ENCODE measurements at regions not wholly inside any gene's neighbourhood (a gene's known extent, or its start where the extent isn't known, plus 50 kb on each side); places are given as distances from the start of the nearest gene placed in this dataset.
"Not testable (repeated sequence)": the region's sequence is repeated elsewhere in the genome, so short reads cannot be mapped to it uniquely, and the experiment has no call there.

DNA sequence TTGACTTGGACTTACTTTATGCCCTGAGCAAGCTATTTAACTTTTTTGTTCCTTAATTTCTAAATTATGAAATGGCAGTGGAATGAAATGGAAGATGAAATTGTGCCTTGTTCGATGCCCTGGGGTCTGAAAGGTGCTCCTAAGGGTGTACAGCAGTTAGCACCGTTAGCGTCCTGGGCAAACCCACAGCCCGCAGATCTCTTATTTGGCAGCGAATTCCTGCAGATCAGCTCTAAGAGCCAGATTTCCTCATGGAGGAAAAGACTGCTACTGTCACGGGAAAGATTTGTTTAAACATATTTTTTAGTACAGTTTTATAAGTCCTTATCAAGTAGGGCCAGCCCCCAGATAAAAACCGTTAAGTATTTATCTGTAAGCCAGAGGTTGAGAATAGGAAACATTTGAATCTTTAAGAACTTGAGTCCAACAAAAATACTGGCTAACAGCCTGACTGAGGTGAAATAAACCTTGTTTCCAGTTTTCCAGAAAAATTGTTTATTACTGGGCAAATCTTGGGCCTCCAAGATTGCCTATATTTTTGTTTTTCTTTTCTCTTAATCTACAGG, 216.5 kb upstream of the DMRT1 start:
- Histone ChIP-seq H3K9ac (ENCODE audit: low read length) (no peak overlapping the region), H3K4me3 (ENCODE audit: low read length) (no peak overlapping the region), H3K9me3 (ENCODE audit: control insufficient read depth, low read length) (no peaks in the 10 kb centered on the region), H3K4me1 (ENCODE audit: control insufficient read depth, insufficient read depth, low read length) (peaks cover 5% of the 10 kb centered on the region), H3K27me3 (ENCODE audit: control insufficient read depth, insufficient read depth, low read length) (no peaks in the 10 kb centered on the region), H3K36me3 (ENCODE audit: control insufficient read depth, insufficient read depth, low read length) (no peaks in the 10 kb centered on the region)

DNA sequence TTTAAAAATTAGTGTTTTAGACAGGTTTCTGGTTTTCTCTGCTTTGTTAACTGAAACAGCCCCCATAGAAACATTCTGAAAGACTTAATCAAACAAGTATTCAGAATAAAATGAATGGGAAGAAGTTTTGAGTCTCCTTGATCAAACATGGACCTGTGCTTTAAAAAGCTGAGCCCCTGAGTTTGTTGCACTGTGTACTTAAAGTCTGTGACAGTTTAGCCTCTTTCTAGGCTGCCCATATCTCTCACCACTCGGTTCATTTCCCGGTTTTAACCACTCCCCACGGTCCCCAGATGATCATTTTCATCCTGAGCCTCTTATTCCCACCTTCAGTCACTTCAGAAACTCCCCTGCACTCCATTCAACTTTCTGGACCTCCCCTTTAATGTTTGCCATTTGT, 215.9 kb upstream of the DMRT1 start:
- Histone ChIP-seq H3K27me3 (ENCODE audit: control insufficient read depth, insufficient read depth, low read length) (no peaks in the 10 kb centered on the region), H3K9me3 (ENCODE audit: control insufficient read depth, low read length) (no peaks in the 10 kb centered on the region), H3K4me1 (ENCODE audit: control insufficient read depth, insufficient read depth, low read length) (peaks cover 5% of the 10 kb centered on the region), H3K4me3 (ENCODE audit: low read length) (no peak overlapping the region), H3K36me3 (ENCODE audit: control insufficient read depth, insufficient read depth, low read length) (no peaks in the 10 kb centered on the region), H3K9ac (ENCODE audit: low read length) (no peak overlapping the region)

DNA sequence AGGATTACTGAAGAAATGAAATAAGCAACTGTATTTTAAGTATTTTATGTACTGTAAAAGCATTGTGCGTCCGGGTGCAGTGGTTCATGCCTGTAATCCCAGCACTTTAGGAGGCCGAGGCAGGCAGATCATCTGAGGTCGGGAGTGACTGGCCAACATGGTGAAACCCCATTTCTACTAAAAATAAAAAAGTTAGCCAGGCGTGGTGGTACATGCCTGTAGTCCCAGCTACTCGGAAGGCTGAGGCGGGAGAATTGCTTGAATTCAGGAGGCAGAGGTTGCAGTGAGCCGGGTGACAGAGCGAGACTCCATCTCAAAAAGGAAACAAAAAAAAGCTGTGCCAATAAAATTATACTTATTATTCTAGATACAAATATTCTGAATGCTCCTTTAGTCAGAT, 215.4 kb upstream of the DMRT1 start:
- H3K4me1 ChIP-seq (ENCODE audit: control insufficient read depth, insufficient read depth, low read length); H3K36me3 ChIP-seq (ENCODE audit: control insufficient read depth, insufficient read depth, low read length); H3K9ac ChIP-seq (ENCODE audit: low read length); H3K4me3 ChIP-seq (ENCODE audit: low read length); H3K27me3 ChIP-seq (ENCODE audit: control insufficient read depth, insufficient read depth, low read length); H3K9me3 ChIP-seq (ENCODE audit: control insufficient read depth, low read length): not testable (repeated sequence)

DNA sequence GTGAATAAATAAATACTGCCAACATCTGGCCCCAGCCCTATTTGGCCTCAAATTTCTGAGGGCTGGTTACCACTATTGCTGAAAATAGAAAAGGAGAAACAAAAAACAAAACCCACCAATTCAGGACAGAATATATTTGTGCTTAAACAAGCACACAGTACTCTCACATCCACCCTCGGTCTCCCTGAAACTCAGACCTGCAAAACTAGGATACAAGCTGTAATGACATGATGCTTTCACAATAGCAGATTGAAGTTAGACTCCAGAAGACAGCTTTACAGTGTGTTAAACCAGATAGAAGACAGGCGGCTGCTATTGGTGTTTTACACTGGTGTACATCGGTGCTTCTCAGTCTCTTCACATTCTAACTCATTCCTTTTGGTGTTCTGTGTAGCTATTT, 214.9 kb upstream of the DMRT1 start:
- Histone ChIP-seq H3K9ac (ENCODE audit: low read length) (no peak overlapping the region), H3K4me1 (ENCODE audit: control insufficient read depth, insufficient read depth, low read length) (no peaks in the 10 kb centered on the region), H3K27me3 (ENCODE audit: control insufficient read depth, insufficient read depth, low read length) (no peaks in the 10 kb centered on the region), H3K9me3 (ENCODE audit: control insufficient read depth, low read length) (no peaks in the 10 kb centered on the region), H3K36me3 (ENCODE audit: control insufficient read depth, insufficient read depth, low read length) (no peaks in the 10 kb centered on the region), H3K4me3 (ENCODE audit: low read length) (no peak overlapping the region)

- Histone ChIP-seq H3K36me3 (ENCODE audit: control insufficient read depth, insufficient read depth, low read length) (no peaks in the 10 kb centered on the region), H3K27me3 (ENCODE audit: control insufficient read depth, insufficient read depth, low read length) (no peaks in the 10 kb centered on the region), H3K9ac (ENCODE audit: low read length) (no peak overlapping the region), H3K4me3 (ENCODE audit: low read length) (no peak overlapping the region), H3K4me1 (ENCODE audit: control insufficient read depth, insufficient read depth, low read length) (no peaks in the 10 kb centered on the region), H3K9me3 (ENCODE audit: control insufficient read depth, low read length) (no peaks in the 10 kb centered on the region)
Observed at GRCh38 chr9:627336-627970, 214.0 kb upstream of the DMRT1 start.

DNA sequence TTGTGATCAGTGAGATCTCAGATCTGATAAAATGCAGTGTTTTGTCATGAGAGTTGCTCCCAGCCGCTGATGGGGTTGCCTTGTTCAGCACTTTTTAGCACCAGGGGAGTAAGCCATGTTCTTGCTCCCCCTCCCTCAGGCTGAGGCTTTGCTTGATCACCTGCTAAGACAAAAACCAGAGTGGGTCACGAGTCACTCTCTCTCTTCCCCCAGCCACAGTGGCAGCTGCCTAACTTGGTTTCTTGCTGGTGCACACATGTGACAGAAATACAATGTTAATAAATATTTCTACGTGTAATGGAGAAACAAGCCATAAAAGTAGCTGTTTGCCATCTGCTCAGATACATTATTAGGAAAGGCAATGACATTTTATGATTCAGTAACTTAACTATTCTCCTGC, 212.4 kb upstream of the DMRT1 start:
- Histone ChIP-seq H3K9me3 (ENCODE audit: control insufficient read depth, low read length) (no peaks in the 10 kb centered on the region), H3K27me3 (ENCODE audit: control insufficient read depth, insufficient read depth, low read length) (no peaks in the 10 kb centered on the region), H3K4me1 (ENCODE audit: control insufficient read depth, insufficient read depth, low read length) (no peaks in the 10 kb centered on the region), H3K4me3 (ENCODE audit: low read length) (no peak overlapping the region), H3K9ac (ENCODE audit: low read length) (no peak overlapping the region), H3K36me3 (ENCODE audit: control insufficient read depth, insufficient read depth, low read length) (no peaks in the 10 kb centered on the region)

GRCh38 chr9:630817-631216, 210.7 kb upstream of the DMRT1 start:
- Histone ChIP-seq H3K4me3 (ENCODE audit: low read length) (no peak overlapping the region), H3K9ac (ENCODE audit: low read length) (no peak overlapping the region), H3K4me1 (ENCODE audit: control insufficient read depth, insufficient read depth, low read length) (no peaks in the 10 kb centered on the region), H3K36me3 (ENCODE audit: control insufficient read depth, insufficient read depth, low read length) (no peaks in the 10 kb centered on the region), H3K27me3 (ENCODE audit: control insufficient read depth, insufficient read depth, low read length) (no peaks in the 10 kb centered on the region), H3K9me3 (ENCODE audit: control insufficient read depth, low read length) (no peaks in the 10 kb centered on the region)

- Histone ChIP-seq H3K9me3 (ENCODE audit: control insufficient read depth, low read length) (no peaks in the 10 kb centered on the region), H3K9ac (ENCODE audit: low read length) (no peak overlapping the region), H3K4me1 (ENCODE audit: control insufficient read depth, insufficient read depth, low read length) (no peaks in the 10 kb centered on the region), H3K27me3 (ENCODE audit: control insufficient read depth, insufficient read depth, low read length) (no peaks in the 10 kb centered on the region), H3K36me3 (ENCODE audit: control insufficient read depth, insufficient read depth, low read length) (no peaks in the 10 kb centered on the region), H3K4me3 (ENCODE audit: low read length) (no peak overlapping the region)
Observed at GRCh38 chr9:631596-631995, 209.9 kb upstream of the DMRT1 start.

GRCh38 chr9:633461-633860, 208.0 kb upstream of the DMRT1 start:
- H3K4me3 ChIP-seq (ENCODE audit: low read length): no peak overlapping the region
- H3K36me3 ChIP-seq (ENCODE audit: control insufficient read depth, insufficient read depth, low read length): no peaks in the 10 kb centered on the region
- H3K4me1 ChIP-seq (ENCODE audit: control insufficient read depth, insufficient read depth, low read length): no peaks in the 10 kb centered on the region
- no peak overlapping the region for H3K9ac ChIP-seq (ENCODE audit: low read length)
- H3K9me3 ChIP-seq (ENCODE audit: control insufficient read depth, low read length): no peaks in the 10 kb centered on the region
- no peaks in the 10 kb centered on the region for H3K27me3 ChIP-seq (ENCODE audit: control insufficient read depth, insufficient read depth, low read length)

DNA sequence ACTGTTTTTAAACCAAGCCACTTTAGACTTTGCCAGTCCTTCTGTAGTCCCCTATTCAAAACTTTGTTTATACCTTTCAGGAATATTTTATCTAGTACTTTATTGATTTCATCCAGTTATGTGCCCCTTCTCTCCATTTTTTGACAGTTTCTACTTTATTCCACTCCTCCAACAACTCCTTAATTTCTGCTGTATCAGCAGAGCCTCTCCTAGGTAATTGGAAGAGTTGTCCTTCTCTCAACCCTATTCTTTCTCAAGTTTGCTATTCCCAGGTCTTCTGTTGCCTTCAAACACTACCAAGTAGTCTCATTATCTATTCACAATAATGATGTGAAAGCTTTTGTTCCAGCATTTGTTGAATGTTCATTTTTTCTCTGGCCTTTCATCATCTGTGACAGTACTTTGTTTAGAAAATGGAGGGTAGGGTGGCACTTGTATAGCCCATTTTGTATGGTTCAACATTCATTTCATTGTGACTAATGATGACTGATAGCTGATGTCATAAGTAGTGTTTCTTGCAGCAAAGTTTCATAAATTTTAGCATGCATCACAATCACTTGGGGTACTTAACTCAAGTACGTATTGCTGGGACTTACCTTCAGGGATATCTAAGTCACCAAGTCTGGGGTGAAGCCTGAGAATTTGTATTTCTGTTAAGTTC, 204.4 kb upstream of the DMRT1 start:
- no peak overlapping the region for H3K4me3 ChIP-seq (ENCODE audit: low read length)
- no peaks in the 10 kb centered on the region for H3K27me3 ChIP-seq (ENCODE audit: control insufficient read depth, insufficient read depth, low read length)
- no peaks in the 10 kb centered on the region for H3K9me3 ChIP-seq (ENCODE audit: control insufficient read depth, low read length)
- H3K36me3 ChIP-seq (ENCODE audit: control insufficient read depth, insufficient read depth, low read length): no peaks in the 10 kb centered on the region
- no peaks in the 10 kb centered on the region for H3K4me1 ChIP-seq (ENCODE audit: control insufficient read depth, insufficient read depth, low read length)
- H3K9ac ChIP-seq (ENCODE audit: low read length): no peak overlapping the region

DNA sequence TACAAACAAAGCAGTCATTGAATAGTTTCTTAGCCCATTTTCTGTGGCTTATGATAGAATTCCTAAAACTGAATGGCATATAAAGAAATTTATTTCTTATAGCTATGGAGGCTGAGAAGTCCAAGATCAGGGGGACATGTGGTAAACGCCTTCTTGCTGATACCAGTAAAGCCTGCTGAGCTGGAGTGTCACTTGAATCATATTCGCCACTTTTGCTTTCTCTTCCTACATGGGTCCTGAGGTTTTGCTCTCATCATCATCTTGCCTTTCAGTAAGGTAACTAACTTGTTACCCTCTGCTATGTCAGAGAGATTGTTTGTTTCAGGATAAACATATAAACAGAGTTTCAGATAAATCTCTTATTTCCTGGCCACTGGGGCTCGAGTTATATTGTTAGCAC, 203.3 kb upstream of the DMRT1 start:
- H3K27me3 ChIP-seq (ENCODE audit: control insufficient read depth, insufficient read depth, low read length): no peaks in the 10 kb centered on the region
- no peaks in the 10 kb centered on the region for H3K9me3 ChIP-seq (ENCODE audit: control insufficient read depth, low read length)
- H3K9ac ChIP-seq (ENCODE audit: low read length): no peak overlapping the region
- no peaks in the 10 kb centered on the region for H3K36me3 ChIP-seq (ENCODE audit: control insufficient read depth, insufficient read depth, low read length)
- H3K4me3 ChIP-seq (ENCODE audit: low read length): no peak overlapping the region
- no peaks in the 10 kb centered on the region for H3K4me1 ChIP-seq (ENCODE audit: control insufficient read depth, insufficient read depth, low read length)

DNA sequence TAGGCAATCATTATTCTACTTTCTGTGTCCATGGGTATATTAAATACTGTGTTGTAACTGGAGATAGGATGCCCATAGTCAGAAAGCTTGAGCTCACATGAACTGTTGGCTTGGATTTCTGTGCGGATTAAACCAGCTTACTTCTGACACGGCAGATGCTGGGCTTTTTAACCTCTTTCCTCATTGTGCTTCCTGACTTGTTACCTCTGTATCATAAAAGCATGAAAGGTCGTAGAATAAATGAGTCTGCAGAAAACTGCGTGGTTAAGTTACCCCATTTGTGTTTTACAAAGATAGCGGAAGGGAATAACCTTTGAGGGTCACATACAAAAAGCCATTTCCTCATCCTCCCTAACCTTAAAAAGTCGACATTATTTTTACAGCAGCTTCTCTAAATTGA, 199.5 kb upstream of the DMRT1 start:
- no peaks in the 10 kb centered on the region for H3K36me3 ChIP-seq (ENCODE audit: control insufficient read depth, insufficient read depth, low read length)
- H3K4me3 ChIP-seq (ENCODE audit: low read length): no peak overlapping the region
- H3K4me1 ChIP-seq (ENCODE audit: control insufficient read depth, insufficient read depth, low read length): no peaks in the 10 kb centered on the region
- H3K27me3 ChIP-seq (ENCODE audit: control insufficient read depth, insufficient read depth, low read length): no peaks in the 10 kb centered on the region
- no peaks in the 10 kb centered on the region for H3K9me3 ChIP-seq (ENCODE audit: control insufficient read depth, low read length)
- H3K9ac ChIP-seq (ENCODE audit: low read length): no peak overlapping the region
